HG03196 (cell line): ENCODE measurements at regions not wholly inside any gene's neighbourhood (a gene's known extent, or its start where the extent isn't known, plus 50 kb on each side); places are given as distances from the start of the nearest gene placed in this dataset.

Experiments
- ATAC-seq: cut with Tn5 transposase; IDR thresholded peaks from one replicate; pipeline ENCODE4 v1.9.1; 2021; ENCODE audit not compliant: unreplicated experiment

DNA sequence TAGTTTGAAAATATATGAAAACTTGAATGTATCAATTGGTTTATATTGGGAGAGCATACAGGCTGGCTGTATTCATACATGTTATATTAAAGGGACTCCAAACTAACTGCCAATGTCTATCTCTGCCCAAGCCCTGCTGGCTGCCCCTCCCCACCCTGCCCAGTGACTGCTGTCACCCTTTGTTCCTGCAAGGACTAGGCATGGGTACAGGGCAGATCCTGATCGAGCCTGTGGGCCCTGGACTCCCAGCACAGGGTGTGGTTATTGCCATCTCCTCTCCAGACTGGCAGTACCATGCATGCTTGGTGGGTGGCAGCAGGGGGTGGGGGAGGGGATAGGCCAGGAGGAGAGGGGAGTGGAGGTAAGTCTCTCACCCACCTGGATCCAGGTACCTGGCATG lies 167.5 kb upstream of the RASGEF1B start:
- ATAC-seq, result no peak

DNA sequence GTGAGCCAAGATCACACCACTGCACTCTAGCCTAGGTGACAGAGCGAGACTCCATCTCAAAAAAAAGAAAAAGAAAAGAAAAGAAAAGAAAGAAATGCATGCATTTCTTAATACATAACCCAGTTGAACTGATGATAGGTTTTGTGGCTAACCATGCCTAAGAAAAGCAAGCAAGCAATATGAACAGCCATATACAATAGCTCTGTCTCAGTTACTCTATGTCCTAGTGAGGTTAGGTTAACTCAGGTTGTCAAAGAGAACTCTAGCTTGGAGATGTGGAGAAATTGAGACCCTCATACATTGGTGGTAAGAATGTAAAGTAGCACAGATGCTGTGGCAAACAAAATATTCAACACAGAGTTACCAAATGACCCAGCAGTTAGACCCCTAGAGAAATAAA lies 167.0 kb upstream of the RASGEF1B start:
- no peak for ATAC-seq

DNA sequence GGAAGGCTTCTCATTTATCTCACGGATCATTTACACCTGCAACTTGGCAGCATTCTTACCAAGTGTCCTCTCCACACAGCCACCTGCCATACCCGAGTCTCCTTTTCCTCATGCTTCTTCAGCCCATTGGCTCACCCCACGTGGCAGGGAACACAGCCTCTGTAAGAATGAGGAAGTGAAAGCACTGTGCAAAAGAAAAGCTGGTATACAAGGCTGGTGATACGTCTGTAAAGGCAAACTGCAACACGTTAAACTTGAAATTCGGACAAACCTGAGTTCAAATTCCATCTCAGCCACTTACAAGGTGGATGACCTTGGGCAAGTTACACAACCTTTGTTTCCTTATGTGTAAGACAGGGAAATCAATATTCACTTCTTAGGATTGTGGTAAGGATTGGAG lies 164.0 kb upstream of the RASGEF1B start:
- ATAC-seq, result peak; percentile 97

DNA sequence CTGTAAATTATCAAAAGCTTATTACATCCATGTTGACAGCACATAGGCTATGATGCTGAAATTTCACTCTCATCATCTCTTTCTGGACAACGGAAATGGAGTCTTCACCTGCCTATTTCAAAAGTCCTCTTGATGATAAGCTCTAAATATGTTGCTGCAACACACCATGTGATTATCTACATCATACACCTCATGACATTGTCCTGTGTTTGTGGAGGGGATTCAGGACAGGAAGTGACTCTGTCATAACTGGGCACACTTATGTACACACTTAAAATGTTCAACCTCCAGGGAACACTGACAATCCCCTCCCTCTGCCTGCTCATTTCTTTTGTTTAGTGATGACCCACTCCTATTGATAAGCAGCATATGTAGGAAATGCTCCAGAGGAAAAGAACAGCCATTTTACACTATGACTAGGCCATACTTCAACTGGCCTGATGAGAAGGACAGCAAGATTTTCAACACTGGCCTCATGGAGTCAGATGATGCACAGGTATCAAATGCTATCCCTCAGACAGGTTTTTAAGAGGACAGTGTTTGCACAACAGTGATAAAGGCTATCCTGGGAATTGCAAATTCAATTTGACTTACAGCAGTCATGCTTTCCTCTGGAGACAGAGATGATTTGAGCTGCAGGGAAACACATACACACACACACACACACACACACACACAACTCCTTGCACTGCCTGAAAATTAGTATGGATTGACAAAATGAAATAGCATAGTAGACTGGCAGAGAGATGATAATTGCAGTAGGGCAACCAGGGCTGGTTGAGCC lies 163.3 kb upstream of the RASGEF1B start:
- ATAC-seq, result no peak

DNA sequence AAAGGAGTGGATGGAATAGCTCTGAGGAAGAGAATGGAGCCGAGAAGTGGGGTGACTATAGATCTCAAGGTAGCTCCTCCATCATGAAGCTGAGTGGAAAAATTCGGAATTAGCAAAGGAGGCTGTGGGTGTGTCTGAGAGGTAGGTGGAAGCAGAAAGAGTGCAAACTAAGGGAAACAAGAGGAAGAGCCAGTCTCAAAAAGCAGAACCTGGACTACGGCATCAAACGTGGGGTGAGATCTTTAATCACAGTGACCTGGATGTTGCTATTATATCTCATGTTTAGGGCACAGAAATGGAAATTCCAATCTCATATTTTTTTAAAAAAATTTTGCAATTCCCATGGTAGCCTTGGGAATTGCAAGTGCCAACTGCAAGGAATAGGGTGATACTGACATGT lies 162.5 kb upstream of the RASGEF1B start:
- no peak for ATAC-seq

DNA sequence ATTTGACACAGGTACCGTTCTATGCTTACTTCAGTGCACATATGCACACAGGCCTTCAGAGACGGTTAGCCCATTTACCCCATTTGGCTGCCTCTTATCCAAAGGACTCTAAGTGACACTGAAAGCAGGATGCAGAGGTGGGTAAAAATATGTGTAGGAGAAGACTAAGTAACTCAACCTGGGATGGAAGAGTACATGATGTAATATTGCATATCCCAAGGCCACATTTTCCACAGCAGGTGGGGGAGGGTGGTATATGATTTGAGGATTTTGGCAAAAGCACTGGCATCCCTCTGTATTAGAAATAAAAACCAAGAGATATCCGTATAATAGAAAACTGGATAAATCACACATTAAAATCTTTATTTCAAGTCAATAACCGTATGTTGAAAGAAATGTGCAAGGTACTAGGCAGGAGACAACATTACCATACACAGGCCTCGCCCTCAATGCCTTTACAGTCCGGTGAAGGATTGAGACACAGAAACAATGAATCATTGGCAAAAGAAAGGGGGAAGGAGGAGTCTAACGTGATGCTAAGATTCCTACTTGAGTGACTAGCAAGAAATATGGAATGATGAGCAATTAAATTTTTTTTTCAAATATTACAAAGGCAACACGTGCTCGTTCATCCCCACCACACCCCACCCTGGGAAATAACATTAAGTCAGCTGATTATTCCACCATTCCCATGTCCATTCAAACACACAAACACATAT lies 161.0 kb upstream of the RASGEF1B start:
- ATAC-seq, result no peak

DNA sequence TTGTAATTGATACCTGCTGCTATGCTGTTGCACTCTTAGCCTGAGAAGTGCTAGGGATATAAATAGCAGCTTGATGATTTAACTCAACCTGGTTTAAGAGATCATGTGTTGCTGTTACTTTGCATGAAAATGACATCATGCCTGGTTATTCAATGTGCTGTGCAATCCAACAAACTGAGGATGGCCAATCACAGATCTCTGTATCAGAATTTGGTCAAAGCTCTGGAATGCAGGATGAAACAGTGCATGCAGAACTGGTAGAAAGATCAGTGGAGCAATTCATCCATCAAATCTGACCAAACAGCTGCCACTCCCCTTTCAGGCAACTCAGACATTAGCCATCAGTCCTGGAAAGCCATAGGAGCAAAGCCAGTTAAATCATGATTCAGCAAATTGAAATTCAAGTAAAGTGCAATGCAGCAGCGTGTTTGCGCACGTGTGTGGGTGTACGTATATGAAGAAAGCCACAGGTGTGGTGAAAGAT lies 160.3 kb upstream of the RASGEF1B start:
- peak; percentile 33 for ATAC-seq

DNA sequence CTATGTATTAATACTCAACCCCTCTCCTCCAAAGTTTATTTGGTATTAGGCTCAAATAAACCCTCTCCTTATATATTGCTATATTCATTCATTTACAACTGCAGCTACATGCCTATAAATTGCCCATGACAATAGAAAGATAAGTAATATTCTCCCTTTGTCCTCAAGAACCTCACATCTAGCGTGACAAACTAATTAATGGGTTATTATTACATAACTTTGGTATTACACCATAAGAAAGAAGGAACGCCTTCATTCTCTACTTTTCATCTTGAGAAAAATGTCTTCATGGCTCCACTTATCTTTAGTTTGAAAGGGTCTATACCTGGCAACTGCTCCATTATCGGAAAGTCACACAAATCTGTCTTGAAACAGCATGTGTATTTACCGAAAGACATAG lies 157.7 kb upstream of the RASGEF1B start:
- no peak for ATAC-seq

DNA sequence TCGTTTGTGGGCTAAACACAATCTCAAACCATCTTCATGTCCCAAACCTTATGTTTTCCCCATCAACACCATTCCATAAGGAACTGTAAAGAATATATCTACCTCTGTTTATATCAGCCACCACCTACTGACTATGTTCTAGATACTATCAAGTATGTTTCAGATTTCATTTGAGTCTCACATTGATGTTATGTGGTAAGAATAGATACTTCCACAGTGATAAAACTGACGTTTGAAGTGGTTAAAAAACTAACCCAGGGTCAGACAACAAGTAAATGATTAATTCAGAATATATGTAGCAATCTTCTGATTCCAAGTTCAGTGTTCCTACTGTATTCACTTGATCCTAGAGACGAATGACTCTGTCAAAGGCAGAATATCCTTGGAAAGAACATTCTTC lies 156.8 kb upstream of the RASGEF1B start:
- ATAC-seq, result no peak

DNA sequence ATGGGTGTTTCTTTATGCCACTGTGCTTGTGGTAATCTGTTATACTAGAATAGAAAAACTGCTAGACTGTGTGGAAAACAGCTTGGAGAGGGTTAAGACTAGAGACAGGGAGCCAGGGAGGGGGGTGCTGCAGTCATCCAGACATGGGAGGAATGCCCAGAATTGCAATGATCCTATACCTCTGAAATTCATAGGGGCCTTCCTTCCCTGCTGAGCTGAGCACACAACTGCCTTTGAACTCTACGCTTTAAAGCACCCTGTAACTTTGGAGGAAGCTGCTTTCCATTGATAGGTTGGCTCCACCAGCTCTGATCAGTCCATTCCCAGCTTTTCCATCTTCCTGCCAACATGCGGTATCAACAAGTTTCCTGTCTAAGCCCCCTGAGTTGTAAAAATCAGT lies 155.9 kb upstream of the RASGEF1B start:
- no peak for ATAC-seq

DNA sequence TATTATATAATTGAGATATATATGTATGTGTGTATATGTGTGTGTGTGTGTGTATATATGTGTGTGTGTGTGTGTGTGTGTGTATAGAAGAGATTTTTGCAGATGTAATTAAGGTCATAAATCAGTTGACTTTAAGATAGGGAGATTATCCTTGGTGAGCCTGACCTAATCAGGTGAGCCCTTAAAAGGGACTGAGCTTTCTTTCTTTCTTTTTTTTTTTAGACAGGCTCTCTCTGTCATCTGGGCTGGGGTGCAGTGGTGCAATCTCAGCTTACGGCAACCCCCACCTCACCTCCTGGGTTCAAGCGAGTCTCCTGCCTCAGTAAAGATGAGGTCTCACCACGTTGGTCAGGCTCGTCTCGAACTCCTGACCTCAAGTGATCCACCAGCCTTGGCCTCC lies 155.1 kb upstream of the RASGEF1B start:
- ATAC-seq, result no peak

DNA sequence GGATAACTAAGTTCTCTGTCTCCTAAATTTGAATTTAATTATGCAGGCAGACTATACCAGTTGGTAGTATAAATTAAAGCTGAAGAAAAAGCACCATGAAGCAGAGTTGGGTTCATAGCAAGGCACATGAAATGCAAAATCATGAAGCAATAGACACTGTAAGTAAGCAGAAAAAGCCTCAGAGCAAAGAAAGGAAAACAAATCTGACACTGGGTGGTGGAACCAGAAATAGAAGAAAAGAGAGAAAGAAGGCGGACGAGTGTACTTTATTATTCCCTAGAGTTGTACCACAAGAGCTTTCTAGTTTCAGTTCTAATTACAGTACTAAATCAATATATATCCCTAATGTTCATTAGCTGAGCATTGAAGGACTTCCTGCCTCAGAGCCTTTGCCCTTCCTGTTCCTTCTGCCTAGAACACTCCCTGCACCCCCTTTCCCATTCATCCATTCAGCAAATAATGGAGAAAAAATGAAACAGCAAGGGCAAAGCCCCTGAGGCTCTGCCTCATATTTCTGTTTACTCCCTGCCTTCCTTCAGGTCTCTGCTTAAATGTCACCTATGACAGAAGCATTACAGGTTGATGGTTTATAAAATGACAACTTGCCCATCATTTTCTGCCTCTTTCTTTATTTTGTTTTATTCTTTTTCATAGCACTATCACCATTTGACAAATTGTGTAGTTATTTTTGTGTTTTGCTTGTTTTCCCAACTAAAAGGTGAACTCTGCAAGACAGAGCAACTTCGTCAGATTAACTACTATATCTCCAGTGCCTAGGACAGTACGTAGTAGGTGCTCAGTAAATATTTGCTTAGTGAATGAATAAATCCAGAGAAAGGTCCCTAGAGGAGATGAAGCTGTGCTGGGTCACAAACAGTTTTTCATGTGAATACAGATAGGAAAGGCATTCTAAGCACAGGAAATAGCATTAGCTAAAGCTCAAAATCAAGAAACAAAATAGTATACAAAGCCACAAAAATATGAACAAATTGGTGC lies 154.0 kb upstream of the RASGEF1B start:
- no peak for ATAC-seq

DNA sequence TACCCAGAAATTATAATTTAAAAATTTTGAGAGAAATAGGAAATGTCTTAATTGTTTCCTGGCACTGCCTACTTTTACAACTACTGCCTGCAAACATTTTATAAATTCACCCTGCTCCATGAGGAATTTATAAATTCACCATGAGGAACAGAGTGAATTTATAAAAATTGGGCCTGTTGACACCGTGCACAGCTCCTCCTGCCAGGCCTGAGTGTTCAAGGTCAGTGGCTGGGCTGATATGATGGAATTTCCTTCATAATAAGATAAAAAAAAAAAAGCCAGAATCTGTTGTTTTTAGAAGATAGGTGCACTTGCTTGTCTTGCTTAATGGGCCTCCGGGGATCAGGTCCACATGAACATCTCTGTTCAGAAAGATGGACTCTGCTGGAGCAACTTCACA lies 151.7 kb upstream of the RASGEF1B start:
- no peak for ATAC-seq

DNA sequence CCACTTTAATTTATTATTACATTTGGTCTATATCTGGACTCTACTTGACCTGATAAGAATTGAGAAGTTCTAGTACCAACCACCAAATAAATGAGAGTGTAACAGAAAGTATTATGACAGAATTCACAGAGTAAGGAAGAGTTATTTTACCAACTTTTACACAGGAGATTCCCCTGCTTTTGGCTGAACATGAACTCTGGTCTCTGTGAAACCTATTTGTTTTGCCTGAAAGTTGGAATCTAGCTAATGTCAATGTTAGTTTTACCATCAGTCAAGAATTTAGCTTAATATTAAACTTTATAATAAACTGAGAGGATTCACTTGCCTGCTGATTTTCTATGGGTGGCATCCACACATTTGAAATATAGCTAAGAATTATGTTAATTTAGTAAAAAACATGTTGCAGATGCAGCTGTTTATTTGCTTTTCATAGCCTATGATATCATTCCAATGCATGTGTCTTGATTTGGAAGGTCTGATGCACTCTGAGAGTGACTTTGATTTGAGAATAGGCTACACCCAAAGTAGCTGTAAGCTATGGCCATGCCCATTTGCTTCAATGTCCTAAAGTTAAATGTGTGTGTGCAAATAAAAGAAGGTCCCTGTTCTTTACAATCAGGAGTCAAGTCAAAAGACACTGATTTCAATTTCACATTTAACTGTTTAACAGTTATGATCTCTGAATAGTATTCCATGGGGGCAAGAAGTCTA lies 150.9 kb upstream of the RASGEF1B start:
- no peak for ATAC-seq

DNA sequence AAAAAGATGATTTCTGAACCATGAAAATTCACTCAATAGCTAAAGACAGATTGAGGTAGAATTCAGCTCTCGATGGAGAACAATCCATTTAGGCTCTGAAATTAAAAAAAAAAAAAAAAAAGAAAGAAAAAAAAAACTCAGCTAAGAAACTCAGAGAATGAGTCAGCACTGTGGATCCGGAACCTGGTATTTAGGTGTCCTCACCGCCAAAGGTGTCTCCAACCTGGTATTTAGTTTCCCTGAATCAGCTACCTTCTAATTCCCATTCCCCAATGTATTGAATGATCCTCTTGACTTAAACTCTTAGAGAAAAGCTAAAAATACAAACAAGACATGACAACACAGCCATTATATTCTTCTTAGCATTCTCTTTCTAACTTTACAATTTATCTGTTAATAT lies 150.3 kb upstream of the RASGEF1B start:
- ATAC-seq, result no peak

DNA sequence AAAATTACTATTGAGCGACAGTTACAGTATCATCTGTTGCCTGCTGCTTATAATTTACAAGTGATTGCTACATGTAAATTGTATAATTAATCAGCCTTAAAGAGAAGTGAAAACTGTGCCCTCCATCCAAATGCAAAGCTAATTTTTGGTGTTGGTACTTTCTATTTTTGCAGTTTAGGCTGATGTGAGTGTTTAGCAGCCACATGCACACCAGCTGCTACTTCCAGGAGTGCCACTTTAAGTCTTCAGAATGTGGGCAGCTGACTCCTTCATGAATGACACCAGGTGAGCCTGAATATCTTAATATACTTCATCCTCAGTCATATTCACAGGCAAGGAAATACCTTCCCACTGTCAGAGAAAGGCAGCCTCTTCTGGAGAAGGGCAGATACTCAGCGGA lies 149.8 kb upstream of the RASGEF1B start:
- no peak for ATAC-seq

DNA sequence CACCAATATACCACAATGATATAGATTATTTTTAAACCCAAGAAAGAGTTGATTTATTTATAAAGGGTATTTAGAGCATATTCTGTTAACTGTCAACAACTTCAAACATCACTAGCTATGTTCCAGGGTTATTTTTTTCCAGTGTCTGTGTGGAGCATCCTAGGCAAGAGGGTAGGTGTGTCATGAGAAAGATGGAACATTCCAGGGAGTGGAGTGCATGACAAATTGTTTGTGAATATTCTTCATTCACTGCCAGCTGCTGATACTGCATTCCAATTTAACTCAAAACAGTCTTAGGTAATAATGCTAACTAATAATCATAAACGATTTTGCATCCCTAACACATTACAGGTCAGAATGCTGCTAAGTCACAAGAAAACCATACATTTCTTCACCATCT lies 148.7 kb upstream of the RASGEF1B start:
- no peak for ATAC-seq

DNA sequence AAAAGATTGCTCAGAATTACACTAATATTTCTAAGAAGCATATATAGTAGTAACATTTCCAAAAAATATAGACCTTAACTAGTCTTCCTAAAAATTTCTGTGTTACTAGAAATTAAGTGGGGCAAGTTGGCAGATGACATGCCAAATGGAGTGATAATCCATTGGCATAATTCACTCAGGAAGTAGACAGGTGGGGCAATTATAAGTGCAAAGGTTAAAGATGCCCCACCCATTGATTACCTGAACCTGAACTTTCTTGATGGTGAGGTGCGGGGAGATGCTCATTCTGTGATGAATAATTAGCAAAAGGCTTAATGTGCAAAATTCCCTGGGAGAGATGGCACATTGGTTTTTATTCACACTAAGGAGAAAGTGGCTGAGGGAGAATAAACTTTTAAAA lies 145.8 kb upstream of the RASGEF1B start:
- no peak for ATAC-seq

DNA sequence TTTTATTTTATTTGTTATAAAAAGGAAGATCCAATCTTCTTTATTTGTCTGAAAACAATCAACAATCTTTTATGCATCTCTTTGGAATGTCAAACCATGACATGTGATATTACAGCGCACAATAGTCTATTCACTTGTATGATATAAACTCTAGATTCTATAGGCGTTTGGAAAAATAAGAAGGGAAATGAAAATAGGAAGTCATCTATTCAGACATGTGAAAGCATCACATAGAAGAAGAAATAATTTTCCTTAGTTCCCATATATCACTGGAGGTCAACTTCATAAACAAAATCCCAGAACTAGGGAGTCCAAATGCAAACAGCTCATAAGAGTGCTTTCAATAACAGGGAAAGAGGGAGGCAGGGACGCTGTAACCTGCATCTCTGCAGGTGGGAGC lies 139.5 kb upstream of the RASGEF1B start:
- ATAC-seq, result no peak

DNA sequence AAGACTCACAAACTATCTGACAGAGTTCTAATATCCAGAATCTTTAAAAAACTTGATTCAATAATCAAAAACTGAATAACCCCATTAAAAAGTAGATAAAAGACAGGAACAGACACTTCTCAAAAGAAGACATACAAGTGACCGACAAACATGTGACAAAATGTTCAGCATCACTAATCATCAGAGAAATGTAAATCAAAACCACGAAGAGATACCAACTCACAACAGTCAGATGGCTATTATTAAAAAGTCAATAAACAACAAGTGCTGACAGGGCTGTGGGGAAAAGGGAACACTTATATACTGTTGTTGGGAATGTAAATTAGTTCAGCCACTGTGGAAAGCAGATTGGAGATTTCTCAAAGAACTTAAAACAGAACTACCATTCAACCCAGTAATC lies 138.1 kb upstream of the RASGEF1B start:
- no peak for ATAC-seq

DNA sequence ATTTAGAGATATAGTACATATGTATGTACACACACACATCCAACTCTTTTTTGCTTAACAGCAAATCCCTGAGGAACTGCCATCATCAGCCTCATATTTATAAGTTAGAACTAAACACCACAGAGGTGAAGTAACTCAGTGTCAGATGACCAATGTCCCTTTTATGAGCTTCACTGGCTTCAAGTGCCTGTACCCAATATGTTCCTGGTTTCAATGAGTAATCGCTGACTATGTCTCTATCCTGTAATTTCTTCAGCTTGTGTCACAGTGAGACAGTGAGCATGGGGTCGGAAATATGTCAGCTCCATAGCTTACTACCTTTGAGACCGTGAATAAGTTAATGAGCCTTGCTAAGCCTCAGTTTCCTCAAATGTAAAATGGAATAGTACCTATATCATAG lies 136.2 kb upstream of the RASGEF1B start:
- no peak for ATAC-seq
